ENCODE measurements at regions not wholly inside any gene's neighbourhood (a gene's known extent, or its start where the extent isn't known, plus 50 kb on each side); places are given as distances from the start of the nearest gene placed in this dataset.

DNA sequence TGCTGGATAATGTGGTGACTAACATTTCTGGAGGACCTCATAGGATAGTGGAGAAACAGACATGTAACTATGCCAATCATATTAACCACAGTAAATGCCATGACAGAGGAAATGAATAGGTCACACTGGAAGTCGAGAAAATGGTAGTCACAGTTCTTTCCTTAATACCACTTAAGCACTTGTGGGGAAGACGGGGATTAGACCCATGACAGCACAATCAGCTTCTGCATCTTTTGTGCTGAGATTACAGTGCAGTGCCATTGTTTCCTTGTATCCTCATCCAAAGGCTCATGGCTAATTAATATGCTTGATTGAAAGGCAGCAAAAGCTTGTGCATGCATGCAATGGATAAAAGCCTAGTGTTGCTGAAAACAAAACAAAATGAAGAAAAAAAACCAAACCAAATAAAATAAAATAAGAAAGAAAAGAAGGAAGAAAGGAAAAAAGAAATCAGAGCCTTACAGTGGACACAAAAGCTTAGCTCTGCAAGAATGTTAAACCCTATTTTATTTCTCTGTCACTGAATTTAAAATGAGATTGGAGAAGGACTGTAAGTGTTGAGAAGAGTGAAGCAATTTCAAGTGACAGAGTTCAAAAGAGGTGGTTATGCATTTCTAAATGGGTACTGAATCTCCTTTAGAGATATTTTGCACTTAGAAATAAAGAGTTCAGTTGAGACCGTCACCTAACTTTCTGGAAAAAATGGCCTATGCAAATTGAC is 1011.9 kb downstream of the CDH8 start:
- TF ChIP-seq CTCF (conservative IDR thresholded peaks at IDR 0.05; ENCODE audit: low read depth, low read length) = no peak
- no peak for TF ChIP-seq EZH2phosphoT487 (IDR thresholded peaks at IDR 0.05; ENCODE audit: borderline replicate concordance, low read length)

Measured in PC-3 (cell line).